Amygdala (tissue), 56 donors: ENCODE measurements at regions not wholly inside any gene's neighbourhood (a gene's known extent, or its start where the extent isn't known, plus 50 kb on each side); places are given as distances from the start of the nearest gene placed in this dataset.
"Not testable (repeated sequence)": the region's sequence is repeated elsewhere in the genome, so short reads cannot be mapped to it uniquely, and the experiment has no call there.

Experiments used
- DNase-seq, 56 donors: peaks; one replicate each; lab custom pipeline; 2025; lab: John Stamatoyannopoulos, UW

DNA sequence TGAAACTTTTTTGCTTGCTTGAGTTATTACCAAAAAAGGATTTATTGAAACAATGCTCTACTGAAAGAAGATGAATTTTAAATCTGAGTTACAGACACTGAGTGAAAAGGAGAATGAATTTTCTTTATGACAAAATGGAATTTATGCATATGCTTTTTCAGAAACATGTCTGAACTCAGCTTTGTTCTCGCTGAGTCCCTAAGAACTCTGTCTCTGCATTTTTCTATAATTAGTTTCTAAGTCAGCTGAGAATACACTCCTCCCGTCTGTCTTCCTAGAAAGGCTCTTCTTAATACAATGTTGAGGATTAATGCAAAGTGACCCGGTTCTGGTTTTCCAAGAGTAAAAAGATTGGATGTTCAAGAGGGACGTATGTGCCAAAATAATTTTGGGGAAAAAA is 463.5 kb downstream of the NKX6-1 start:
- no peak for DNase-seq

DNA sequence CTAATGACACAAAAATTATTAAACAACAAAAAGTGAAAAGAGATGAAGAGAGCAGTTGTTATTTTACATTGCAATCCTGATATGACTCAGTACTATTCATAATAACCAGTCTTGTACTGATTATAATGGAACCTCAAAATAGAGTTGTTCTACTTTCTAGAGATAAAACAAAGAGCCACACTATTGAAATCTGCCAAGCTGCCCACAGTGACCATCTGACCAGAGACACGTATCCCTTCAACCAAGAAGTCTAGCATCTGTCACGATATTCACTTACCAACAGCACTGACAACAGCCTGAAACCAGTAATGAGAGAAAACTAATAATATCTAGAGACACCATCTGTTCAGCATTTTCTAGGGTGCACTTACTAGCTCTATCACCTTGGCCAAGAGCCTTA is 466.7 kb downstream of the NKX6-1 start:
- DNase-seq: no peak

DNA sequence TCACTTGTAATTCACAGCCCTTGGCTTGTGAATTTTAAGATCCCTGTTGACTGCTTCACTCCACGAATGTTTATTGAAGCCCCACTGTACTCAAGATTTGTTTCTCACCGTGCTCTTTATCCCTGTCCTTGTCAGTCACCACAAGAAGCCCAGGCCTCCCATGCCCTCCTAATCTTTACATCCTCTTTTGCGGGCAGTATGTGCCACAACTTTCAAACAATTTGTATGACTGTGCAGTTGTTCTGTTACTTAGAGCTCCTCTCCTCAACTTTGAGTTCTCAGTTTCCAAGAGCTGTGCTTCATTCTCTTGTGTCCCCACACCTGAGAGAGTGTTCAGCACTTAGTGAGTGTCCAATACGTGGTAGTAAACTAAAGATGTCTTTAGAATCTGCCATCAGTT is 467.7 kb downstream of the NKX6-1 start:
- DNase-seq: no peak

DNA sequence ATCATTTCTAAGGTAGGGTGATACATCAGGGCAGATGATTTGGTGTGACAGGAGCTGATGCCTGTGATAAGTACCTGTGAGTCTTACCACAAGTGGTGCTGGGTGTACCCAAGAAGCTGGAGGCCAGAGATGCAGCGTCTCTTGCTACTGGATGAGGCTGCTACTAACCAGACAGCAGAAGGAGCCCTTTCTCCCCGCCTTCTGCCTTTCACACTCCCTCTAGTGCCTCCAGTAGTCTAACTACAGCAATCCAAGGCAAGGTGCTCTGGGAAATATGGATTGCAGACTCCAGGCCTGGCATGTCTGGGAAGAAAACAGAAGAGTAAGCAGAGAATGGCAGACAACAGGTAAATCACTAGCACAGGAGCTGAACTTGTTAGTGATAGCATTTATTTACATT is 470.8 kb downstream of the NKX6-1 start:
- no peak for DNase-seq

DNA sequence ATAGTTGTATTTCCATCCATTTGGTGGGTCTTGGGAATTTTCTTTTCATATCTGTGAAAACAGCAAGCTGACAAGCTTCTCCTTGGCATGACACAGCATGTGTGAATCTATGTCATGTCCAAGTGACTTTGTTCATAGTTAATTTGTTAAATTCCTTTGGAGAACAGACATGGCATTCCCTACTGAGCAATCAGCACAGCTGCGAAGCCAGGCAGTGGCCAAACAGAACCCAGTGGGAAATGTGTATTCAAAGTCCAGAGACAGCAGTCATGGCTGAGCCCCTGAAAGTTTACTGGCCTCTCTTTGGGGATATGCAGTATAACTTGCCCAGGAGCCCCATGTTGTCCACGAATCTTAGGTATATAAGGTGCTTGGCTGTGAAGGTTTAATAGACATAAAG is 474.7 kb downstream of the NKX6-1 start:
- DNase-seq: no peak

DNA sequence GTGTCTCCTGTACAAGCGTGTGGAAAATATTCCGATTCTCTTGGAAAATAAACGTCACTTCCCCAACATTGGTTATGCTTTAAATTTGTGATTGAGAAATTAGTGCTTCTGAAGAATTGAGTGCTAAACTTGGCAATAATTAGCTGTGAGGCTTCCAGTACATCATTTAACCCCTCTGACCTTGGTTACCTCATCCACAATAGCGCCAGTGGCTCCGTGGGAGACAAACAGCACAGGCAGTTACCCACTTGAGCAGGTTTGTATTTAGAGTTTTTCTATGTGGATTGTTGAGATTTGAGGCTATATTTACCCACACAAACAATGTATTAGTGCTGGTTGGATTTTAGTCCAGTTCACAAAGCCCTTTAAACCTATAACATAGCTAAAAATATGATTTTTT is 476.5 kb downstream of the NKX6-1 start:
- DNase-seq: no peak

DNA sequence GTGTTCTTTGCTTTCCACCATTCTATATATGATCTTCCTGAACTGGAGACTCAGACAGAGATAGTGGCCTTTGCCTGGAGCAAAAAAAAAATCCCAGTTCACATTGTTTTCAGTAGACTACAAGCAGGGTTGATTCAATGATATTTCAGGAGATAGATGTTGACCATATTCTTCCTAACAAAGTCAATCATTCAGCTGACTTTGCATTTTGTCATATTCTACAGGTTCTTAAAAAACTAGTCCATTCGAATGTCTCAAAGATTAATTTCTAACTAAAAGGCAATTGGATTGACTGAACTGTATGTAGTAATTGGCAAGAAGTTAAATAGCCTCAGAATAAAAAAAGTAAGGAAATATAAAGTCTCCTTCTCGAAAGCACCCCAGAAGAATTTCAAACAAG is 479.5 kb downstream of the NKX6-1 start:
- no peak for DNase-seq

DNA sequence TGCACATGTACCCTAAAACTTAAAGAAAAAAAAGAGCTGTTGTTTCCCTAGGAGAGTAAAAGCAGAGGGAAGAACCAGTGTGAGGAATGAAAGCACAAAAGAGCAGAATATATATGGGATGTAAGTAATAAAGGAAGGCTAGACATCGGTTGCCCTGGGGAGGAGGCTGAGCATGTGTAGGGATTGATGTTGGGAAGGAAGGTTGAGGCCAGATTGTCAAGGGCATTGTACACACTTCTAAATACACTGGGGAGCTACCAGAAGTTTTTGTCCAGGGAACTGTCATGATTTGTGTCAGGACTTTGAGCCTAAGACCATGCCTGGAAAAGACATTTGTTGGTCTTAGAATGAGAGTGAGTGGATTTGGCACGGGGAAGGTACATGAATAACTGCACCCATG is 467.1 kb downstream of the GPAT3 start:
- DNase-seq: no peak

DNA sequence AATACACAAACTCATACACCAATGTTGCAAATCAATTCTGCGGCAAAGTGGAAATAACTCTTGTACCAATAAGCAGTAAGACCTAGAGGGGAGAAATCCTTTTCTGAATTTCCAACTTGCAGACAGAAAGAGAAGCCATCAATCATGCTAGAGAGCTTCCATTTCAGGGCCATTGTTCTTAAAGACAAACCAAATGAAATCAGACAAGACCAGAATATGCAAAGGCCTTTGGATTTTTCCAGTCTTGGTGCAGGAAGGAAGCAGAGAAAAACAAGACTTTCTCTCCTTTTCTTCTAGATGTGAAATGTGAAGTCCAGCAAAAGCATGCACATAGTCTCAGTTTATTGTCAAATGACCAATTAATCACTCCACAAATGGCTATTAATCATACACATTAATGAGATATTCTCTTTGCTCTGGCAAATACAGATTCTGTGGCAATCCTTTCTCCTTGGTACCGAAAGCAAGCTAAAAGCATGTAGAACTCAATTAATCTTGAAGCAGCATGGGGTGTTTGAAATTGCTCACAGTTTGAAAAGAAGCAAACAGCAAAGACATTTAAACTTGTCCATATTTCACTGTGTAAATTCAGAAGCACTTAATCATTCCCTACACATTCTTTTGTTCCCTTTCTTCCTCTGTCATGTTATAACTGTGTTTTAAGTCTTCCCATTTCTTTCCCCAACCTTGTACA is 466.1 kb downstream of the GPAT3 start:
- no peak for DNase-seq

DNA sequence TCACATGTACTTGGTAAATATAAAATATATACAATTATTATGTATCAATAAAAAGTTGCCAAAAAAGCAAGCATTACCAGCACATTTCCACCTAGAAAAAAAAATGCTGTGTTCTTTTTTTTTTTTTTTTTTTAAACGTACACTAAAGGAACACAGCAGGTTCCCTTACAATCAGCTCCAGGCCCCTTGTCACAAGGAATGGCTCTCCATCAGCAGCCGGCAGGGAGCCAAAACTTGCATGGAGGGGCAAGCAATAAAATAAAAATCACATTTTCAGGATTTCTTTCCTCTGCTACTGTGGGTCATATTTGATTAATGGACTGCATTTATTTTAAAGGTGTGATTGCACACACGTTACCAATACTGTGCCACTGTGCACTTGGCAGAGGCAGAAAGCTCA is 460.3 kb downstream of the GPAT3 start:
- no peak for DNase-seq

DNA sequence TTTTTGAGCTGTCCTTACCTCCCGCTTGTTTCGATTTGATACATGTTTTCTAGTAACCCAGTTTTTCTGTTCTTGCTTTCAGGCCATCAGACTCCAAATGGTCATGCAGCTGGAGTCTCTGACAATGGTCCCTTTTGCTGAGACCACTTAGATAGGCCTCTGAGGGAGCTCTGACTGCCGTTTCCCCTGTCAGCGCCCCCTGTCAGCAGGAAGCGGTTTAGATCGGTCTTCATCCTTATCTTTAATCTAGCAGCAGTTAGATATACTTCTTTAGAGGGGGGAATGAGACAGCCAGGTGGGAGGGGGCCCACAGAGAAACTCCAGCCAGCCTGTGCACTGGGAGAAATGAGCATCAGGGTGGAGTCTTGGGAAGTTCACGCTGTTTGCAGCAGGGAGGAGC is 457.9 kb downstream of the GPAT3 start:
- DNase-seq: no peak

DNA sequence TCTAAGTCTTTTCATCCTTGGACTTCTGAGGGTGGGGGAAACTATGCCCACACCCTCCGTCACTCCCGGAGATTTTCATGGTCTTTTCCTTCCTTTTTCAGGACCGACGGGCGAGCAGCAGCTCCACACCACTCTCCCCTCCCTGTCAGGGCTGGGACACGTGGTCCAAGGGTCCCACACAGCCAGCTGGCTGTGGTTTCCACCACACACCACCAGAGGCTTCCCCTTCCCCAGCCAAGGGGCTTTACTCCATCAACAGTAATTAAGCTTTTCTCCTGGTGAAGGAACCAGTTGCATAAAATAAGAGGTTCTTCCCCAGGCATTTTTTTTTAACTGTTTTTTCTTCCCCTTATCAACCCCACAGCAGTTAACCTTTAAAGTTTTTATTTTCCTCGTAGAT is 453.9 kb downstream of the GPAT3 start:
- no peak for DNase-seq

DNA sequence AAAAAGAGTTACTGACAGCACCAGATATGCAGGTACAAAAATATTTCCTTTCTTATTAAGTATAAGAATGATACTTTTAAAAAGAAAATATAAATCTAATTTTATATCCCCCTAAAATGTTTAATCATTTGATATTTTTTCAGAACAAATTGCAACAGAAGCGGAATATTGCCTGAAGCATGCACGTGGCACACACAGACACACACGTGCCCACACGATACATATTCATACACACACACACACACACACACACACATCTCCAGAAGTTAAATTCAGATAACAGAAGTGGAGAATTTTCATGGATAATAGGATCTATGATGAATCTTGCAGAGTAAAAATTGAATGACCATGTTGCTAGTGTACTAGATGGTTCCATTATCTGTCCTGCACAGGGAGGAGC is 445.2 kb downstream of the GPAT3 start:
- DNase-seq: no peak

DNA sequence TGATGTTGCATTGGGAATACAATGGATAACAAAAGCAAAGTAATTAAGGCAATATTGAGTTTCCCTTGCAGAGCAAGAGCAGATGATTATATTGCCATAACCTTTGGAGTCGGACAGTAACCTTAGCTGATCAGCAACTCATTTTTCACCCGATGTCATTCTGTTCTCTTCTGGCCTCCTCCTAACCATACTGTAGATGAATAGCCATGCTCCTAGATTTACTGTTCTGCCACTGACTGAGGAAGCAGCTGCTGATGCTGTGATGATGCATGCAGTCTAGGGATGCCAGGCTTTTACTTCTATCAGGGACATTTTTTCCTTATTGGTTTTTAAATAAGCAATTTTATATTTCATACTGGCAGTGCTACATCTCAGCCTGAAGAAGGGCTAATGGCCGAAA is 443.9 kb downstream of the GPAT3 start:
- DNase-seq: no peak

DNA sequence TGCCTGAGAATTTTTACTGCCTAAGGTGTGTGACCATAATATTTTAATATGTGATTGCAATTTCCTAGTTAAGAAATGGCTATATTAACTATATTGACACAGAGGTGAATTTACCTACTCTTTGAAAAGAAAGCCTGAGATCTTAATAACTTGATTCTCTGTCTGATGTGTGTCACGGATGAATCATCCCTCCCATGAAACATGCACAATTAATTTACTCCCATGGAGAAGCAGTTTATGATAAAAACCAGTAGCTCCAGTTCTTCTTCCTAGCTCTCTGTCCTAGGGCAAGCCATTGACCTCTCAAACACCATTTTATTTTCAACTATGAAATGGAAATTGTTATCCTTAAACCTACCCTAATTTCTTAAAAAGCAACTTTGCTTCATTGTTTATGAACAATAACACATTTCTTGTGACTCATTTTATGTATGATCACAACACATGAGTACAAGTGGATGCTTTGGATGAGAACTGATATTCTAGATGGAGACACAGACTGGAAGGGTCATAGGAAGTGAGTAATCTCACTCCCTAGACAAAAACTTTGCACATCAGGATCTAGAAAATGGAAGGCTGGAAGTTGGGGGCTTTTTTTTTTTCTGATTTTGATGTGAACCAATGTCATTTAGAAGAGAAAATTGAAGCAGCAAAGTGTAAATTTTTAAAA is 438.3 kb downstream of the GPAT3 start:
- no peak for DNase-seq

DNA sequence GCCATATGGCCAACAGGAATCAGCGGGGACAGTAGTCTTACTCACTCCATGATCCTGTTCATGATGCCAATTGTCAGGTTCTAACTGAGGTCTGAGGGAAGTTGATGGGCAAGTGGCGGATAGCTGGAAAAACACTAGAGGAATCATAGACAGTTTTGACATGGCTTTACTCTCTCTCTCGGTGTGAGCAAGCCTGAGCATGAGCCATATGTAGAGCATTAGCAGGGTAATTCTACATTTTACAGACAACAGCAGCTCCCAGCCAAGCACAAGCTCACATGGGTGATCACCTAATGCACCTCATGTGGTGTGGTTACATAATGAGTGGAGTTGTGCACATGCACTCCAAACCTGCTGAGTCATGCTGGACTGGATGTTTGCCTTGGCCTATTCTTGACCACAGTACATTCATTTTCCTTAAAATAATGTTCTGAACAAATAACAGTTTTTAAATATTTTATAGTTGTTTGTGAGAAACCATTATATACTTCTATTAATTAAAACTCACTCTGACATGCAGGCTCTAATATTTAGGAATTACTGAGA is 429.2 kb downstream of the GPAT3 start:
- no peak for DNase-seq

DNA sequence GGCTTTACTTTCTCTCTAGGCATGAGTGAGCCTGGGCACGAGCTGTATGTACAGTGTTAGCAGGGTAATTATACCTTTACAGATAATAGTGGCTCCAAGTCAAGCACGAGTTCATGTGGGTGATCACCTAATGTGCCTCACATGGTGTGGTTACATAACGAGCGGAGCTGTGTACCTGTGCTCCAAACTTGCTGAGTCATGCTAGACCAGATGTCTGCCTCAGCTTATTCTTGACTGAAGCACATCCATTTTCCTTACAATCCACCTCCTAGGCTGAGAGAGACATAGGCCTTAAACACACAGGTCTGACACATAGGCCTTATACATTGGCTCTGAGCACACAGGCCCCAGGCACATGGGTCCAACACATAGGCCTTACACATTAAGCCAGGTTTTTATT is 426.6 kb downstream of the GPAT3 start:
- DNase-seq: no peak

DNA sequence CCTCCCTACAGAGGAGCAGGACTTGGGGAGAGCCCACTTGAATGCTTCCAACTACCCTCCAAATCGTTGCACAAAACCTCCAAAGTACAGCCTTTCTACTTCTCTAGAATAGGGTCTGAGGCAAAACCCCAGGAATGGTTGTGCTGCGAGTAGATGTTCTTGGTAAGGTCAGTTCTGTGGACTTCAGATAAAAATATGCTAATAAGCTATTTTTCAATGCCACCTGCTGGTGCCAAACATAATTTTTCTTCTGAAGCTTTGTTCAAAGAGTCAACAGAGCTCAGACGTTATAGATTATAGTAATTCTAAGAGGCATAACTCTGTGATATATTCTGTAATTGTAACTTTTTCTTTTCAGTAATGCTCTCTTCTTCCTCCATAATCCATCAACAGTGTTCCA is 425.7 kb downstream of the GPAT3 start:
- no peak for DNase-seq

DNA sequence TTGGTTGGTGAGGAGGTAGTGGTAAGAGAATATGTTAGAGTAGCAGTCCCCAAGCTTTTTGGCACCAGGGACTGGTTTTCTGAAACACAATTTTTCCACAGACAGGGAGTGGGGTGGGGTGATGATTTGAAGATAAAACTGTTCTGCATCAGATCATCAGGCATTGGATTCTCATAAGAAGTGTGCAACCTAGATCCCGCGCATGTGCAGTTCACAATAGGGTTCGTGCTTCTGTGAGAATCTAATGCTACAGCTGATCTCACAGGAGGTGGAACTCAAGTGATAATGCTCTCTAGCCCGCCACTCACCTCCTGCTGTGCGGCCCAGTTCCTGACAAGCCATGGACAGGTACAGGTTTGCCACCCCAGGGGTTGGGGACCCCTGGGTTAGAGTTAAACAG is 423.3 kb downstream of the GPAT3 start:
- no peak for DNase-seq

DNA sequence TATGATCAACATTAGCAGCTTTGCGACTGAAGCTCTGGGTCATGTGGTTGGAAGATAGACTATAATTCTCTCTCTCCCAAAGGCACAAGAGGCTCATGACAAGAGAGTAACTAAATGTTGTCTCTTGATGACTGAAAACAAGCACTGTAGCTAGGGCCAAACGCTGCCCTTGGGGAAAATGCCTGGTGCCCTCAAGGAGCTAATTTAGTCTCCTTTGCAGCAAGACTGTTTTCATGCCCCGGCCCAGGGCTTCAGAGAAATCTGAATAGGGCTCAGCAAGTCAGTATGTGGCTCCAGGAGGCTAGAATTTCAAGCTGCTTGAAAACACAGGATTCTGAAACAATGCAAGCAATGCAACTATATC is 411.9 kb downstream of the GPAT3 start:
- no peak for DNase-seq

DNA sequence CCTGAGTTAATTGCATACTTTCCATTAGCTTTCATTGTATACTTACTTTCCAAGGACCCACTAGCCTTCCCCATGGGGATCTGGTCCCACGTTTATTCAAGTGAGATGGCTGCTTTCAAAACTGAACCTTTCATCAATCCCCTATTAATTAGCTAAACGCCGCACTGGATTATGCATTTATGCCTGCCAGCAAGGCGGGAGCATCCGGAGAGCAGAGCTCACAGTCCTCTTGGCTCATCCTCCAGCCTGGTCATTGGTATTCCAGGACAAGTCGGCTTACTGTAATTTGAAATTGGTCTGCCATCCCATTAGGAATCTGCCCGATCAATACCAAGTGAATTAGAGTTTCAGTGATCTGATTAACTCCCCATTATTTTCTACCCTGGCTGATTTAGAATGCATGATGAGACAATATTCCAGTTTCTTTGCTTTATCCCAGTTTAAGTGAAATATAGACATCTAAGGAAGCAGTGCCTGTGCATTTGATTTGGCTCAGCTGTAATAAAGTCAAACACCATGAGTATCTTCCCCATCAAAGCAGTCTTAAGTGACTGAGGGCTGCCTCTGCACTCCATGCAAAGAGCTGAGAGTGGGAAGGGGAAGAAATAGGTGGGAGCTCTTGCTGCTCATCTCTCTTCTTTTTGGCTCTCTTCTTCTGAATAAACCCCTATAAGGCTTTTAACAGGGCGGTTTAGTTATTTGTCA is 411.4 kb downstream of the GPAT3 start:
- no peak for DNase-seq

DNA sequence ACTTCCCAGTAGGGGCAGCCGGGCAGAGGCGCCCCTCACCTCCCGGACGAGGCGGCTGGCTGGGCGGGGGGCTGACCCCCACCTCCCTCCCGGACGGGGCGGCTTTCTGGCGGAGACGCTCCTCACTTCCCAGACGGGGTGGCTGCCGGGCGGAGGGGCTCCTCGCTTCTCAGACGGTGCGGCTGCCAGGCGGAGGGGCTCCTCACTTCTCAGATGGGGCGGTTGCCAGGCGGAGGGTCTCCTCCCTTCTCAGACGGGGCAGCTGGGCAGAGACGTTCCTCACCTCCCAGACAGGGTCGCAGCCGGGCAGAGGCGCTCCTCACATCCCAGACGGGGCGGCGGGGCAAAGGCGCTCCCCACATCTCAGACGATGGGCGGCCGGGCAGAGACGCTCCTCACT is 407.8 kb downstream of the GPAT3 start:
- DNase-seq: not testable (repeated sequence)
